Testis (tissue), 2 donors: ENCODE measurements at regions not wholly inside any gene's neighbourhood (a gene's known extent, or its start where the extent isn't known, plus 50 kb on each side); places are given as distances from the start of the nearest gene placed in this dataset.

Experiments
- CTCF ChIP-seq, 3 experiments: fragments of 450-650 bp in 2 of 3; fragments of 200-600 bp in 1 of 3; sonication (generic) in 1 of 3; IDR thresholded peaks; one replicate each; pipeline ENCODE4 v1.5.1; 2016 to 2019; ENCODE audit warnings: antibody characterized with exemption in 3 of 3, mild to moderate bottlenecking in 2 of 3, moderate library complexity in 1 of 3
- POLR2A ChIP-seq: fragments of 450-650 bp; IDR thresholded peaks from one replicate; pipeline ENCODE4 v1.6.1; 2017; ENCODE audit warnings: antibody characterized with exemption, mild to moderate bottlenecking, moderate library complexity

GRCh38 chr6:11327961-11328360 is 95.5 kb upstream of the NEDD9 start:
- TF ChIP-seq CTCF (IDR thresholded peaks at IDR 0.05), result no peak
- no peak for TF ChIP-seq POLR2A
